Skeletal muscle satellite cell (primary cell): ENCODE measurements at regions not wholly inside any gene's neighbourhood (a gene's known extent, or its start where the extent isn't known, plus 50 kb on each side); places are given as distances from the start of the nearest gene placed in this dataset.

ENCODE experiments used
- H3K27me3 ChIP-seq: 2 replicates; pipeline ENCODE4 v1.7.0; 2013; ENCODE audit warnings: low read length; ENCODE audit not compliant: control insufficient read depth, insufficient read depth
- H3K36me3 ChIP-seq: 2 replicates; pipeline ENCODE4 v1.7.0; 2013; ENCODE audit warnings: mild to moderate bottlenecking, control low read depth, low read length; ENCODE audit not compliant: insufficient read depth
- H3K4me1 ChIP-seq: 2 replicates; pipeline ENCODE4 v1.7.0; 2013; ENCODE audit warnings: low read length; ENCODE audit not compliant: control insufficient read depth, insufficient read depth
- H3K4me2 ChIP-seq: 2 replicates; pipeline ENCODE4 v1.7.0; 2013; ENCODE audit warnings: mild to moderate bottlenecking, low read length
- H3K4me3 ChIP-seq: 2 replicates; pipeline ENCODE4 v1.7.0; 2013; ENCODE audit warnings: low read length
- H3K9ac ChIP-seq: 2 replicates; pipeline ENCODE4 v1.7.0; 2013; ENCODE audit warnings: mild to moderate bottlenecking, low read depth, low read length, moderate library complexity
- H3K9me3 ChIP-seq: replicated peaks from 2 replicates; pipeline ENCODE4 v1.7.0; 2013; ENCODE audit warnings: mild to moderate bottlenecking, control low read depth, low read length

GRCh38 chr3:194220901-194221326, 85.0 kb downstream of the HES1 start:
- no peaks in the 10 kb centered on the region for H3K4me1 ChIP-seq
- no peaks in the 10 kb centered on the region for H3K9me3 ChIP-seq
- peaks cover 45% of the 10 kb centered on the region for H3K27me3 ChIP-seq
- H3K4me2 ChIP-seq: no peak overlapping the region
- H3K9ac ChIP-seq: no peak overlapping the region
- no peak overlapping the region for H3K4me3 ChIP-seq
- no peaks in the 10 kb centered on the region for H3K36me3 ChIP-seq

GRCh38 chr3:194221336-194221735, 85.4 kb downstream of the HES1 start:
- no peaks in the 10 kb centered on the region for H3K9me3 ChIP-seq
- H3K9ac ChIP-seq: no peak overlapping the region
- peaks cover 44% of the 10 kb centered on the region for H3K27me3 ChIP-seq
- no peak overlapping the region for H3K4me3 ChIP-seq
- no peaks in the 10 kb centered on the region for H3K4me1 ChIP-seq
- no peaks in the 10 kb centered on the region for H3K36me3 ChIP-seq
- H3K4me2 ChIP-seq: no peak overlapping the region

GRCh38 chr3:194223951-194224350, 88.0 kb downstream of the HES1 start:
- H3K36me3 ChIP-seq: no peaks in the 10 kb centered on the region
- H3K9me3 ChIP-seq: no peaks in the 10 kb centered on the region
- no peak overlapping the region for H3K9ac ChIP-seq
- H3K4me2 ChIP-seq: no peak overlapping the region
- H3K27me3 ChIP-seq: peaks cover 60% of the 10 kb centered on the region
- H3K4me1 ChIP-seq: no peaks in the 10 kb centered on the region
- H3K4me3 ChIP-seq: no peak overlapping the region

DNA sequence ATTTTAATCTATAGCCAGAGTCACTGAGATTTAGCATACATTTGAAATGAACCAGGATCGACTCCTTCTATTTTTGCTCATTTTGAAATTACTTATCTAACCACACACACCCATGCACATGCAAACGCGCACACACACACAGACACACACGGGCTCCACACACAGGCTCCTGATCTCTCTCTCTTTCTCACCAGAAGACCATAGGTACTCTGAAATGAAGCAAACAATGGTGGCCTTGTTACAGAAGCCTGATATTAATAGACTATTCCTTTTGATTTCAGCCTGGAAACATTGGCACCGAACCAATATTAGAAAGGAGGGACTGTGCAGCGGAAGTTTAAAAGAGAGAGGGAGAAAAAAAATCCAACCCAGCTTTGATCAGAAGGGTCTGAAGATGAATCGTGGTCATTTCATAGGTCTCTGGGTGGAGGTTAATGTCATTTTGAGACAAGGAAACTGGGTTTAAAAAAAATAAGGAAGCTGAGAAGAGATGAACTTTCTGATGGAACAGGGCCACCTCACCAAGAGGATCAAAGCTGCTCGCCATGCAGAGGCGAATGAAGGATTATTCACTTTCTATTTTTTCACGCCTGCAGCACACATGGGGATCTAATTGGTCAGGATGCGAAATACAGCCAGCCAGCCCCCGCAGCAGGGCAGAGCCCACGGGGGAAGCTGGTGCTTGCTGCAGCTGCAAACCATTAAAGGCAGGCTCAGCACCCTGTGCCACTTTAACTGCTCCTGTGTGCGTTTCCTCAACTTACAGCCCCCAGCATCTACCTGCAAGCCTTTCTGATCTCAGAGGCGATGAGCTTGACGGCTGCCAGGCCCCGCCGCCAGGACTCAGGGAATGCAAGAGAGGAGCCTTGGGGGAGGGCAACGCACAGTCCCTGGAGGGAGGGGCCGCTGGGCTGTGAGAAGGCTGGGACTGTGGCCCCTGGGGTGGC, 88.8 kb downstream of the HES1 start:
- H3K4me1 ChIP-seq: no peaks in the 10 kb centered on the region
- peaks cover 53% of the 10 kb centered on the region for H3K27me3 ChIP-seq
- H3K9me3 ChIP-seq: no peaks in the 10 kb centered on the region
- H3K4me3 ChIP-seq: no peak overlapping the region
- H3K9ac ChIP-seq: no peak overlapping the region
- H3K36me3 ChIP-seq: no peaks in the 10 kb centered on the region
- H3K4me2 ChIP-seq: no peak overlapping the region

GRCh38 chr3:194225418-194225812, 89.5 kb downstream of the HES1 start:
- Histone ChIP-seq H3K36me3 (no peaks in the 10 kb centered on the region), H3K4me2 (no peak overlapping the region), H3K9me3 (no peaks in the 10 kb centered on the region), H3K9ac (no peak overlapping the region), H3K27me3 (peaks cover 48% of the 10 kb centered on the region), H3K4me1 (no peaks in the 10 kb centered on the region), H3K4me3 (no peak overlapping the region)

GRCh38 chr3:194225988-194226663, 90.2 kb downstream of the HES1 start:
- H3K27me3 ChIP-seq: peaks cover 48% of the 10 kb centered on the region
- H3K9me3 ChIP-seq: no peaks in the 10 kb centered on the region
- no peak overlapping the region for H3K9ac ChIP-seq
- no peak overlapping the region for H3K4me2 ChIP-seq
- H3K4me3 ChIP-seq: no peak overlapping the region
- no peaks in the 10 kb centered on the region for H3K36me3 ChIP-seq
- no peaks in the 10 kb centered on the region for H3K4me1 ChIP-seq

GRCh38 chr3:194231929-194232832, 96.2 kb downstream of the HES1 start:
- peaks cover 29% of the 10 kb centered on the region for H3K27me3 ChIP-seq
- H3K36me3 ChIP-seq: no peaks in the 10 kb centered on the region
- no peaks in the 10 kb centered on the region for H3K4me1 ChIP-seq
- H3K9me3 ChIP-seq: no peaks in the 10 kb centered on the region
- H3K4me3 ChIP-seq: no peak overlapping the region
- H3K9ac ChIP-seq: no peak overlapping the region
- no peak overlapping the region for H3K4me2 ChIP-seq

DNA sequence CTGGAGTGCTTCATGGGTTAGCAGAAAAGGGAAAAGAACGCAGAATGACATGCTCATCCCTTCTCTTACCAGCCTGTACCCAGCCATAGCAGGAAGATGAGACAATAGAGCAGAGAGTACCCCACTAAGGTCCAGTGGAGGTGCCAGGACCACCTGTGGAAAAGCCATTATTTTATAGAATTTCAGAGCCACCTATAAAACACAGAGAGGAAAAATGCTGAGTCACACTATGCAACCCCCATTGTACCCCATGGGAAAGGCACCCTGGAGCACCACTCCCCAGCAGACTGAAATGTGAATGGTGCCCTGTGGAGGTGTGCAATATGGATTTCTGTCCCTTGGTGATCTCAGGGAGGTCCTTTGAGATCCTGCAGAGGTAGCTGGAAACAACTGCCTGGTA, 97.2 kb downstream of the HES1 start:
- no peaks in the 10 kb centered on the region for H3K36me3 ChIP-seq
- H3K4me3 ChIP-seq: no peak overlapping the region
- H3K27me3 ChIP-seq: peaks cover 28% of the 10 kb centered on the region
- H3K4me1 ChIP-seq: no peaks in the 10 kb centered on the region
- no peak overlapping the region for H3K9ac ChIP-seq
- H3K4me2 ChIP-seq: no peak overlapping the region
- H3K9me3 ChIP-seq: no peaks in the 10 kb centered on the region

DNA sequence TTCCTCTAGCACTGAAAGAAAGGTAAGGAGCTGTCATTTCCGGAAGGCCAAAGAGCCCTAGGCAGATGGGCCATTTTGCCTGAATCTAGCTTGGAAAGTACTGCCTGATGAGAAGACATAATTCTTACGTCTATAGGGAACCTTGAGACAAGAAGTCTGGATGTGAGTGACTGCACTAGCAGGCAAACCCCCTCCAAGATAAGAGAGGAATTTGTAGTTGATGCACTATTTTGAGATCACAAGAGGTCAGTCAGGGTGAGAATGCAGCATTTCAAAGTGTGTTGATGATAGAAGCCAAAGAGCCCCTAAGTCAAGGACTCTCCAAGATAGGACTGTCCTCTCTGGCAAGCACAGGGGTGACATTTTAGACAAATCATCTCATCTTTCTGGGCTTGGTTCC, 99.2 kb downstream of the HES1 start:
- Histone ChIP-seq H3K4me2 (no peak overlapping the region), H3K27me3 (peaks cover 28% of the 10 kb centered on the region), H3K9ac (no peak overlapping the region), H3K36me3 (no peaks in the 10 kb centered on the region), H3K9me3 (no peaks in the 10 kb centered on the region), H3K4me1 (no peaks in the 10 kb centered on the region), H3K4me3 (no peak overlapping the region)

DNA sequence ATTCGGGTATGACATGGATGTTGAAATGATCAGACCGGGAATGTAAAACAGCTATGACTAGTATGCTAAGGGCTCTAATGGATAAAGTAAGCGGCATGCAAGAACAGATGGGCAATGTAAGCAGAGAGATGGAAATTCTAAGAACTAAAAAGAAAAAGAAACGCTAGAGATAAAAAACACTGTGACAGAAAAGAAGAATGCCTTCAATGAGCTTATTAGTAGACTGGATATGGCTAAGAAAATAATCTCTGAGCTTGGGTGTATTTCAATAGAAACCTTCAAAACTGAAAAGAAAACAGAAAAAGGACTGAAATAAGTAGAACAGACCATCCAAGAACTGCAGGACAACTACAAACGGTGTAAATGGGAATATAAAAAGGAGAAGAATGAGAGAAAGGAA, 101.2 kb downstream of the HES1 start:
- no peak overlapping the region for H3K9ac ChIP-seq
- H3K4me3 ChIP-seq: no peak overlapping the region
- no peaks in the 10 kb centered on the region for H3K36me3 ChIP-seq
- no peak overlapping the region for H3K4me2 ChIP-seq
- no peaks in the 10 kb centered on the region for H3K4me1 ChIP-seq
- no peaks in the 10 kb centered on the region for H3K9me3 ChIP-seq
- H3K27me3 ChIP-seq: peaks cover 35% of the 10 kb centered on the region

DNA sequence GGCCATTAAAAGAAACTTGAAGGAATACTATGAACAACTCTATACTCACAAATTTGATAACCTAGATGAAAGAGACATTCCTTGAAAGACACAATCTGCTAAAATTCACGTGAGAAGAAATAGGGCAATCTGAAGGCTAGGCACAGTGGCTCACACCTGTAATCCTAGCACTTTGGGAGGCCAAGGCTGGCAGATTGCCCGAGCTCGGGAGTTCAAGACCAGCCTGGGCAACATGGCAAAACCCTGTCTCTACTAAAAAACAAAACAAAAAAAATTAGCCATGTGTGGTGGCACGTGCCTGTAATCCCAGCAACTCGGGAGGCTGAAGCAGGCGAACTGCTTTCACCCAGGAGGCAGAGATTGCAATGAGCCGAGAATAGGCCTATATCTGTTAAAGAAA, 104.8 kb downstream of the HES1 start:
- Histone ChIP-seq H3K9me3 (no peaks in the 10 kb centered on the region), H3K27me3 (peaks cover 33% of the 10 kb centered on the region), H3K9ac (no peak overlapping the region), H3K36me3 (no peaks in the 10 kb centered on the region), H3K4me2 (no peak overlapping the region), H3K4me3 (no peak overlapping the region), H3K4me1 (no peaks in the 10 kb centered on the region)
